OCI-LY3 (cell line): ENCODE measurements at regions not wholly inside any gene's neighbourhood (a gene's known extent, or its start where the extent isn't known, plus 50 kb on each side); places are given as distances from the start of the nearest gene placed in this dataset.

ENCODE experiments used
- H2AFZ ChIP-seq: fragments of 200-600, 300-600 bp; shearing (Covaris generic); 2 replicates; pipeline ENCODE4 v1.6.0; 2014; ENCODE audit warnings: antibody characterized with exemption, low read depth, low read length
- H3K27ac ChIP-seq: fragments of 200-600, 300-600 bp; sonication (generic); 2 replicates; pipeline ENCODE4 v1.5.1; 2014; ENCODE audit warnings: mild to moderate bottlenecking, low read length, moderate library complexity, mixed read lengths
- H3K27me3 ChIP-seq: fragments of 200-600, 300-600 bp; sonication (generic); 2 replicates; pipeline ENCODE4 v1.6.1; 2014; ENCODE audit warnings: low read depth, low read length, mixed read lengths
- H3K36me3 ChIP-seq: fragments of 200-600, 300-600 bp; sonication (generic); replicated peaks from 2 replicates; pipeline ENCODE3; 2014; ENCODE audit warnings: low read depth, low read length, mixed read lengths
- H3K4me1 ChIP-seq: fragments of 300-600, 200-600 bp; sonication (generic); 2 replicates; pipeline ENCODE4 v1.6.1; 2014; ENCODE audit warnings: low read length, mixed read lengths
- H3K4me2 ChIP-seq: fragments of 200-600, 300-600 bp; sonication (generic); 2 replicates; pipeline ENCODE4 v1.6.1; 2014; ENCODE audit warnings: low read length, mixed read lengths
- H3K4me3 ChIP-seq: fragments of 300-600, 200-600 bp; sonication (generic); 2 replicates; pipeline ENCODE4 v1.5.1; 2014; ENCODE audit warnings: antibody characterized with exemption, mild to moderate bottlenecking, low read length, moderate library complexity
- H3K79me2 ChIP-seq: fragments of 300-600, 200-600 bp; shearing (Covaris generic); 2 replicates; pipeline ENCODE4 v1.6.1; 2014; ENCODE audit warnings: mild to moderate bottlenecking, low read length, mixed read lengths
- H3K9ac ChIP-seq: fragments of 300-600, 200-600 bp; shearing (Covaris generic); 2 replicates; pipeline ENCODE4 v1.6.0; 2014; ENCODE audit warnings: mild to moderate bottlenecking, low read length, moderate library complexity
- H3K9me3 ChIP-seq: fragments of 200-600, 300-600 bp; shearing (Covaris generic); 2 replicates; pipeline ENCODE4 v1.6.1; 2014; ENCODE audit warnings: low read length, mixed read lengths; ENCODE audit not compliant: insufficient read depth
- H4K20me1 ChIP-seq: fragments of 200-600, 300-600 bp; sonication (generic); 2 replicates; pipeline ENCODE4 v1.6.1; 2016; ENCODE audit warnings: low read length, mixed read lengths; ENCODE audit not compliant: insufficient read depth
- CTCF ChIP-seq: fragments of 200-600, 300-600 bp; sonication (generic); IDR thresholded peaks from 2 replicates; pipeline ENCODE4 v1.5.1; 2014; ENCODE audit warnings: antibody characterized with exemption, low read length, low read depth
- EZH2phosphoT487 ChIP-seq: fragments of 200-600 bp; shearing (Covaris generic); IDR thresholded peaks from 2 replicates; pipeline ENCODE4 v1.6.1; 2018; ENCODE audit warnings: antibody characterized with exemption, mixed run types, low read depth

DNA sequence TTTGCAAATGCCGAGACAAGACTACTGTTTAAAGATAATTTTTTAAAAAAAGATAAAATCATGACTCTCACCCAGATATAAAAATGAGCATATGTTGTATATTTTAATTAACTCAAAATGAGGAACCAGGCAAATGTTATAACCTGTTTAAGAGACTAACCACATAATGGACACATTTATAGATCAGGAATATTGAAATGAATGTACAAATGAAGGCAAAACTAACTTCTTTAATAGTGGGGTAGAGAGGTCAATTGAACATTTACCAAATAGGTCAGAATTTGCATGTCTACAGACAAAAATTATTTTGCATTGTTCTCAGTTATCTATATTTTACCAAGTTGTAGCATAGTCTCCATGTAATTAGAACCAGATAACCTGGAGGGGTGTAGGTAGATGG, 134.3 kb upstream of the PFN2 start:
- H3K27ac ChIP-seq, result no peak overlapping the region
- no peak overlapping the region for H3K4me3 ChIP-seq
- no peak overlapping the region for H3K9ac ChIP-seq
- H3K27me3 ChIP-seq, result no peaks in the 10 kb centered on the region
- H2AFZ ChIP-seq, result no peak overlapping the region
- no peaks in the 10 kb centered on the region for H4K20me1 ChIP-seq
- H3K36me3 ChIP-seq, result no peaks in the 10 kb centered on the region
- no peak overlapping the region for H3K4me2 ChIP-seq
- H3K79me2 ChIP-seq, result no peaks in the 10 kb centered on the region
- H3K4me1 ChIP-seq, result peaks cover 10% of the 10 kb centered on the region
- TF ChIP-seq CTCF, result no peak
- no peaks in the 10 kb centered on the region; the same call in 1 of the 2 replicates for H3K9me3 ChIP-seq

- no peaks in the 10 kb centered on the region; the same call in 1 of the 2 replicates for H3K9me3 ChIP-seq
- H3K36me3 ChIP-seq, result no peaks in the 10 kb centered on the region
- H3K79me2 ChIP-seq, result no peaks in the 10 kb centered on the region
- H3K27ac ChIP-seq, result no peak overlapping the region
- TF ChIP-seq EZH2phosphoT487 (no peak), CTCF (no peak)
- H3K9ac ChIP-seq, result no peak overlapping the region
- no peaks in the 10 kb centered on the region for H3K27me3 ChIP-seq
- peaks cover 10% of the 10 kb centered on the region for H3K4me1 ChIP-seq
- no peak overlapping the region for H2AFZ ChIP-seq
- H3K4me2 ChIP-seq, result no peak overlapping the region
- no peaks in the 10 kb centered on the region for H4K20me1 ChIP-seq
- no peak overlapping the region for H3K4me3 ChIP-seq
Observed at GRCh38 chr3:150104564-150104963, 133.9 kb upstream of the PFN2 start.

DNA sequence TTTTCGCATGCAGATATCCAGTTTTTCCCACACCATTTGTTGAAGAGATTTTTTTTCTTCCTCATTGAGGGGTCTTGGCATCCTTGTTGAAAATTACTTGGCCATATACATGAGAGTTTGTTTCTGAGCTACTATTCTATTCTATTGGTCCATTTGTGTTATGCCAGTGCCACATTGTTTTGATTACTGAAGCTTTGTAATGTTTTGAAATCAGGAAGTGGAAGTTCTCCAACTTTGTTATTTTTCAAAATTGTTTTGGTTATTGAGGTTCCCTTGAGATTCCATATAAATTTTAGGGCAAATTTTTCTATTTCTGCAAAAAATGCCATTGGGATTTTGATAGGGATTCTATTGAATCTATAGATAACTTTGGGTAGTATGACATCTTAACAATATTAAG, 130.3 kb upstream of the PFN2 start:
- Histone ChIP-seq H3K79me2 (no peaks in the 10 kb centered on the region), H3K9ac (no peak overlapping the region), H4K20me1 (no peaks in the 10 kb centered on the region), H3K4me3 (no peak overlapping the region), H3K27ac (no peak overlapping the region), H3K4me1 (peaks cover 43% of the 10 kb centered on the region), H3K4me2 (no peak overlapping the region), H2AFZ (no peak overlapping the region), H3K9me3 (no peaks in the 10 kb centered on the region; the same call in 1 of the 2 replicates), H3K36me3 (no peaks in the 10 kb centered on the region), H3K27me3 (no peaks in the 10 kb centered on the region)
- TF ChIP-seq CTCF (no peak), EZH2phosphoT487 (no peak)

GRCh38 chr3:150098621-150099020, 127.9 kb upstream of the PFN2 start:
- Histone ChIP-seq H3K36me3 (no peaks in the 10 kb centered on the region), H3K4me2 (peak overlapping the region; percentile 74), H3K27ac (0 out of 2 replicates have a peak overlapping the region, but pooled peaks have one; percentile 13), H3K79me2 (no peaks in the 10 kb centered on the region), H2AFZ (no peak overlapping the region), H3K4me3 (no peak overlapping the region), H3K27me3 (no peaks in the 10 kb centered on the region), H3K9me3 (no peaks in the 10 kb centered on the region), H3K4me1 (peaks cover 50% of the 10 kb centered on the region), H4K20me1 (no peaks in the 10 kb centered on the region), H3K9ac (no peak overlapping the region)
- TF ChIP-seq EZH2phosphoT487, result no peak
- TF ChIP-seq CTCF, result no peak
